A673 (cell line): ENCODE measurements at regions not wholly inside any gene's neighbourhood (a gene's known extent, or its start where the extent isn't known, plus 50 kb on each side); places are given as distances from the start of the nearest gene placed in this dataset.

Source experiments
- EZH2 ChIP-seq: fragments of 200-600 bp; sonication (generic); IDR thresholded peaks from 2 replicates; pipeline ENCODE4 v1.6.1; 2017; ENCODE audit warnings: borderline replicate concordance, low read depth, mild to moderate bottlenecking, mixed read lengths, antibody characterized with exemption, low read length; ENCODE audit not compliant: poor library complexity, severe bottlenecking
- TF ChIP-seq, protein P1 (sequence below): fragments of 300-800, 200-600 bp; sonication (generic); conservative IDR thresholded peaks from 2 replicates; pipeline ENCODE4 v1.5.1; 2017; ENCODE audit warnings: low read depth, mild to moderate bottlenecking, antibody characterized with exemption, low read length, moderate library complexity, mixed read lengths

DNA sequence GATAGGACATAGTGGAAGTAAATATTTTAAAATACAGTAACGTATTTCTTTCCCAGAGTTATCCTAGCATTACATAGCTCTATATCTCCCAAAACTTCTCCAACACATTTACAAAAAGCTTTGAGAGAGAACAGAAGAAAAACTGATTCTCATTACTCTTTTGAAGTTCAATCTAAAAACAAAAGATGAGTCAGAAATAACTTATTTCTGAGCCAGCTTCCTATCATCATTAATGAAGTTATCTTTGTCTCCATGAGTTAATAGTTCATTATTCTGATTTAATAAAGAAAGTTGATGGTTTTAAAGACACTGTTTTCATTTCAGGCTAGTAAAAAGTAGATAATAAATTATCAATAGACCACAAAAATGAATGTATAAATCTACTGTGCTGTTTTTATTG, 446.7 kb upstream of the SPRY2 start:
- TF ChIP-seq, protein P1, sequence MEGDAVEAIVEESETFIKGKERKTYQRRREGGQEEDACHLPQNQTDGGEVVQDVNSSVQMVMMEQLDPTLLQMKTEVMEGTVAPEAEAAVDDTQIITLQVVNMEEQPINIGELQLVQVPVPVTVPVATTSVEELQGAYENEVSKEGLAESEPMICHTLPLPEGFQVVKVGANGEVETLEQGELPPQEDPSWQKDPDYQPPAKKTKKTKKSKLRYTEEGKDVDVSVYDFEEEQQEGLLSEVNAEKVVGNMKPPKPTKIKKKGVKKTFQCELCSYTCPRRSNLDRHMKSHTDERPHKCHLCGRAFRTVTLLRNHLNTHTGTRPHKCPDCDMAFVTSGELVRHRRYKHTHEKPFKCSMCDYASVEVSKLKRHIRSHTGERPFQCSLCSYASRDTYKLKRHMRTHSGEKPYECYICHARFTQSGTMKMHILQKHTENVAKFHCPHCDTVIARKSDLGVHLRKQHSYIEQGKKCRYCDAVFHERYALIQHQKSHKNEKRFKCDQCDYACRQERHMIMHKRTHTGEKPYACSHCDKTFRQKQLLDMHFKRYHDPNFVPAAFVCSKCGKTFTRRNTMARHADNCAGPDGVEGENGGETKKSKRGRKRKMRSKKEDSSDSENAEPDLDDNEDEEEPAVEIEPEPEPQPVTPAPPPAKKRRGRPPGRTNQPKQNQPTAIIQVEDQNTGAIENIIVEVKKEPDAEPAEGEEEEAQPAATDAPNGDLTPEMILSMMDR = no peak
- no peak for TF ChIP-seq EZH2
